ENCODE measurements at regions not wholly inside any gene's neighbourhood (a gene's known extent, or its start where the extent isn't known, plus 50 kb on each side); places are given as distances from the start of the nearest gene placed in this dataset.
"Not testable (repeated sequence)": the region's sequence is repeated elsewhere in the genome, so short reads cannot be mapped to it uniquely, and the experiment has no call there.

GRCh38 chrX:75593186-75593585 lies 70.3 kb upstream of the ZDHHC15 start:
- TF ChIP-seq YY1 (IDR thresholded peaks at IDR 0.05); CTCF (IDR thresholded peaks at IDR 0.05; ENCODE audit: low read depth, low read length, missing input control); REST (IDR thresholded peaks at IDR 0.05); TAF1 (conservative IDR thresholded peaks at IDR 0.05); JUND (IDR thresholded peaks at IDR 0.05); ZBTB33 (IDR thresholded peaks at IDR 0.05); MAX (IDR thresholded peaks at IDR 0.05); ATF3 (IDR thresholded peaks at IDR 0.05); GABPA (IDR thresholded peaks at IDR 0.05 in 1 of 2, conservative IDR thresholded peaks at IDR 0.05 in 1 of 2); FOXA1 (IDR thresholded peaks at IDR 0.05); RAD21 (IDR thresholded peaks at IDR 0.05): not testable (repeated sequence)

Measured in liver (tissue), 3 donors.